GM19468 (cell line): ENCODE measurements at regions not wholly inside any gene's neighbourhood (a gene's known extent, or its start where the extent isn't known, plus 50 kb on each side); places are given as distances from the start of the nearest gene placed in this dataset.

Source experiments
- ATAC-seq: cut with Tn5 transposase; IDR thresholded peaks from one replicate; pipeline ENCODE4 v1.9.1; 2021; ENCODE audit warnings: mild to moderate bottlenecking, moderate library complexity, moderate number of reproducible peaks; ENCODE audit not compliant: unreplicated experiment; ENCODE audit errors: extremely low read depth

GRCh38 chr7:109256762-109257560 is 687.3 kb downstream of the DNAJB9 start:
- ATAC-seq, result no peak

DNA sequence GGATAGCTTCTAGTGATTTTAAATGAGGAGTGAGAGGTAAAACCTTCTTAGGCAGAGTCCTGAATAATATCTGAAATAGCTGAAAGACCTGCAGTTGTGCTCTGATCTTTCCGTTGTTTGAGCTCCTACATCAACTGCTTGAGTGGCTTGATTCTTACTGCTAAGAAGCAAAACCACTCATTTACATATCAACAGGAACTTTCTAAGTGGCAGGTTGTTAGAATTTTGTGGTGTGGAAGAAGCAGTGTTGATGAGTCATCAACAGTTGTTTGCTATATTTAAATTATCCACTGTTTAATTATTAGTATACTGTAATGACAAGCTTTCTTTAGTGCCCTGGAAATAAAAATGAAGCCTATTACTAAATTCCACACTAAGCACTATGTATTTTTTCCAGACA is 689.5 kb downstream of the DNAJB9 start:
- no peak for ATAC-seq

DNA sequence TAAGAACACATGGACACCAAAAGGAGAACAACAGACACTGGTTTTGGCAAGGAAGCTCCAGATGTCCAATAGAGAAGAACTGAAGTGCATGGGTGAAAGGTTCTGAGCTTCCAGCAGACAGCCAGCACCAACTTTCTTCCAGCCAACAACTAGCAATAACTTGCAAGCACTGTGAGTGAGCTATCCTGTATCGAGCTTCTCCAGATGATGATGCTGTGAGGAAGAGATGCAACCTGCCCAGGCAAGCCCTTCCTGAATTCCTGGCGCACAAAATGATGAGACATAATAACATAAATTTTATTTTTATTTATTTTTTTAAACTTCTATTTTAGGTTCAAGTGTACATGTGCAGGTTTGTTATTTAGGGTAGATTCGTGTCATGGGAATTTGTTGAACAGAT is 692.1 kb downstream of the DNAJB9 start:
- ATAC-seq, result no peak

DNA sequence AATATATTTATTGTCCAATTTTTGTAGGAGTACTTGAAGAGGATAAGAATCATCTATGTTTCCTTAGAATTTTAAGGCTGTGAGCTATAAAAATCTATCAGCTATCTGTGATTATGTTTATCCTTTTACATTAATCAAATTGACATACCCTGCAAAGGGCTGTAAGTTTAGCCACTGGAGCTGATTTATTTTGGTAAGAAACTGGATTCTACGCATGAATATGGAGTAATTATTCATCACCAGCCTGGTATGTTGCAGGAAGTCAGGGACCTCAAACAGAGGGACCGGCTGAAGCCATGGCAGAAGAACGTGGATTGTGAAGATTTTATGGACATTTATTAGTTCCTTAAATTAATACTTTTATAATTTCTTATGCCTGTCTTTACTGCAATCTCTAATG is 696.9 kb downstream of the DNAJB9 start:
- no peak for ATAC-seq

- no peak for ATAC-seq
Measured at GRCh38 chr7:109276348-109276747, 706.7 kb downstream of the DNAJB9 start.

GRCh38 chr7:109282726-109283125 is 713.1 kb downstream of the DNAJB9 start:
- no peak for ATAC-seq

DNA sequence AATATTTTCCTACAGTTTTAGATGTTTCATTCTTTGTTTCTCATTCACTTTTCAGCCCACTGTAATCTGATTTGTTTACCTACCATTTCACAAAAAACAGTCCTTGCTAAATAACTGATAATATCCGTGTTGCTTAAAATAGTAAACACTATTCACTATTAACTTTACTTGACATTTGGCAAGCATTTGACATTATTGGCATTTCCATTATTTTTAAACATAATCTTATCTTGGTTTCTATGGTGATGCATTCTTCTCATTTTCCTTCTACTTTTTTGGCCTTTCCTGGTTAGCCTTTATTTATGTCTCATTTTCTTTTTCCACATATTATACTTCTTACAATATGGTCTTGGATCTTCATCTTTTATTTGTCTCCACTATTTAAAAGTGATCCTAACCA is 715.3 kb downstream of the DNAJB9 start:
- ATAC-seq, result no peak

- no peak for ATAC-seq
Measured at GRCh38 chr7:109295158-109295557, 725.5 kb downstream of the DNAJB9 start.

- ATAC-seq, result no peak
Measured at GRCh38 chr7:109308816-109309215, 739.1 kb downstream of the DNAJB9 start.

- no peak for ATAC-seq
Measured at GRCh38 chr7:109309790-109310189, 740.1 kb downstream of the DNAJB9 start.

GRCh38 chr7:109318136-109318535 is 748.5 kb downstream of the DNAJB9 start:
- no peak for ATAC-seq

DNA sequence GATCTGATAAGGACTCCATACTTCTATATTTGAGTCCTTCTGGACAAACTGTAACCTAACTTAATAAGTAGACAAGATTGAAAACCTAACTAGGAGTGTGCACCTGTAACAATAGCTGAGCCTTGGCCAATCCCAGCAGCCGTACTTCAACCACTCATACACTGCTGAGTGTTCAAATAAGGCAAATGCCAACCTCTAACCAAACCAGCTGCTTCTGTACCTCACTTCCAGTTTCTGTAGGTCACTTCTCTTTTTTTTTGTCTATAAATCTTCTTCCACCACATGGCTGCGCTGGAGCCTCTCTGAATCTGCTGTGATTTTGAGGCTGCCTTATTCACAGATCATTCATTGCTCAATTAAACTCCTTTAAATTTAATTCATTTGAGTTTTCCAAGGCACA is 753.2 kb downstream of the DNAJB9 start:
- no peak for ATAC-seq

- no peak for ATAC-seq
Measured at GRCh38 chr7:109331423-109331822, 761.7 kb downstream of the DNAJB9 start.

DNA sequence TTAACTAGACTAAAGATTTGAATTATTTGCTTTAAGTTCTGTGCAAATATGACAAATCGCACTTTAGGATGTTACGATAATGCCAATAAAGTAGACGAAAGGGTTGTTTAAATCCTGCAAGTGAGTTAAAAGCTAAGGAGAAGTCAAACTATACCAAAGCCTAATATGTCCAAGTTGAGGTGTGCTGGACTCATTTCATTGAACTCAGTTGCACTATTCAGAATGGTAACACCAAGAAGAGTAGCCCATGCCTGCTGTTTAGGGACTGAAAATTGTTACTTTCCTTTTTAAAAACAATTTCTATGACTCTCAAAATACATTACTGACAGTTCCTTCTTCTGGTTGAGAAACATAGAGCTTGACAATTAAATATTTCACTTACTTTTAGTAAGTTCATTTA is 766.3 kb downstream of the DNAJB9 start:
- no peak for ATAC-seq

DNA sequence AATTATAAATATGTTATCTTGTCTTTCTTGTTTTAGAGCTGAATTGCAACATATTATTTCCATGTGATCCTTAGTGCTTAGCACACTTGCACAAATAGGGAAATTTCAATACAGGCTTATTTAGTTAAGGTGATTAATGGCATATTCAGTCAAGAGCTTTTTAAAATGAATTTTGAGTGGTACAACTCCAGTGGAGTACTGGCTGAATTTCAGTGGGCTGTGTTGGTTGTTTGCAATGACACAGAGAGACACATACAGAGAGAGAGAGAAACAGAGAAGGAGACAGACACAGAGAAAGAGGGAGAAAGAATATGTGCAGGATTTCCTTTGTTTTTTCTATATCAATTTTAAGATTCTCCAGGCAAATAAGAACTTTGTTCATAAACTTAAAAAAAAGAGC is 766.9 kb downstream of the DNAJB9 start:
- no peak for ATAC-seq

DNA sequence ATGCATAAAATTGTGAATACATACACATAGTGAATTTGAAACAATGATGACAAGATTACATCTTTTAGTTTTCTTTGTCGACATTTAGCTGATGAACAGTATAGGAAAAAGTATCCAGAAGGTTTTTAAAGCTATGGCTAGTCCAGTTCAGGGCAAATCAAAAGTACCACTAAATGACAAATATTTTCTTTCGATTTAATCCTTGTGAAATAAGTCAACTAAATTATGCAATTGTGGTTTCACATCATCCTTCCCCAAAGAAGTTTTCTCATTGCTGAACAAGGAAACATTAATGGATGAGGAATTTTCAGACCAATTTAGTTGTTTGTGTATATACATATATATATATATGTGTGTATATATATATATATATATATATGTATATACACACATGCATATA is 774.0 kb downstream of the DNAJB9 start:
- ATAC-seq, result no peak

- no peak for ATAC-seq
Measured at GRCh38 chr7:109351493-109351892, 781.8 kb downstream of the DNAJB9 start.

GRCh38 chr7:109354000-109354399 is 784.3 kb downstream of the DNAJB9 start:
- ATAC-seq, result no peak

DNA sequence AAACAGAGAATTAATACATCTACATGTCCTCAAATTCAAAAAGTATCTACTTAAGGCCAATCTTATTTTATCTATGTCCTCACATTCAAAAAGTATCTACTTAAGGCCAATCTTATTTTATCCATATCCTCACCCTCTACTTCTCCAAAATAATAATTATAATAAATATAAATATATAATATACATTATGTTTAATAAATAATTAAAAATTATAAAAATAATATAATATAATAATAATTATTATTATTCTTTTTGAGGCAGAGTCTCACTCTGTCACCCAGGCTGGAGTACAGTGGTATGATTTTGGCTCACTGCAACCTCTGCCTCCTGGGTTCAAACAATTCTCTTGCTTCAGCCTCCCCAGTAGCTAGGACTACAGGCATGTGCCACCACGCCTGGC is 784.9 kb downstream of the DNAJB9 start:
- ATAC-seq, result no peak

GRCh38 chr7:109375823-109376222 is 806.1 kb downstream of the DNAJB9 start:
- ATAC-seq, result no peak

GRCh38 chr7:109376576-109376975 is 806.9 kb downstream of the DNAJB9 start:
- ATAC-seq, result no peak

- no peak for ATAC-seq
Measured at GRCh38 chr7:109377076-109377884, 807.6 kb downstream of the DNAJB9 start.
